ENCODE measurements at regions not wholly inside any gene's neighbourhood (a gene's known extent, or its start where the extent isn't known, plus 50 kb on each side); places are given as distances from the start of the nearest gene placed in this dataset.

- H3K27me3 ChIP-seq, result no peaks in the 10 kb centered on the region
- H3K36me3 ChIP-seq, result no peaks in the 10 kb centered on the region
- intact Hi-C loops (cut with DNase I), result loop anchor here in 6 of 10 donors (10.0 kb wide), 6 partner anchors 66 to 546 kb away; partner anchors contain the start of genes THBD (in 3 of the 6) and SSTR4 (in 1 of the 6)
- ATAC-seq (no peak), DNase-seq (no peak)
- H3K9me3 ChIP-seq, result peaks cover 0 to 10% (median 0%) of the 10 kb centered on the region in 11 donors
- H3K4me1 ChIP-seq, result peaks cover 0 to 26% (median 7%) of the 10 kb centered on the region in 9 donors
- H3K27ac ChIP-seq, result peak overlapping the region in 1 of 10 donors; percentile 5
- TF ChIP-seq CTCF (IDR thresholded peaks at IDR 0.05), result no peak
- H3K4me3 ChIP-seq, result no peak overlapping the region
- WGBS, 2 donors, result 66 to 76% methylated on average over 5 of the region's 5 CpGs
These were observed 114.0 kb upstream of the FOXA2 start for GRCh38 chr20:22698259-22698842.

GRCh38 chr20:22699396-22699795 lies 115.0 kb upstream of the FOXA2 start:
- ATAC-seq (no peak), DNase-seq (no peak)
- Histone ChIP-seq H3K4me1 (peaks cover 0 to 26% (median 7%) of the 10 kb centered on the region in 9 donors), H3K36me3 (no peaks in the 10 kb centered on the region), H3K27me3 (no peaks in the 10 kb centered on the region), H3K4me3 (no peak overlapping the region), H3K9me3 (peaks cover 0 to 14% (median 0%) of the 10 kb centered on the region in 11 donors), H3K27ac (peak overlapping the region in 1 of 10 donors; percentile 5)
- intact Hi-C loops (cut with DNase I), result loop anchor here in 6 of 10 donors (10.0 kb wide), 6 partner anchors 65 to 545 kb away; partner anchors contain the start of genes THBD (in 3 of the 6) and SSTR4 (in 1 of the 6)
- no peak for TF ChIP-seq CTCF (IDR thresholded peaks at IDR 0.05)
- 91 to 96% methylated on average over 3 of the region's 3 CpGs for WGBS, 2 donors

GRCh38 chr20:22700367-22700766 lies 116.0 kb upstream of the FOXA2 start:
- ATAC-seq, result no peak

More at GRCh38 chr20:22700367-22700766, 116.0 kb upstream of the FOXA2 start:
- Histone ChIP-seq H3K36me3 (no peaks in the 10 kb centered on the region), H3K4me3 (no peak overlapping the region), H3K27me3 (no peaks in the 10 kb centered on the region), H3K9me3 (peaks cover 0 to 23% (median 6%) of the 10 kb centered on the region in 11 donors), H3K27ac (no peak overlapping the region), H3K4me1 (peaks cover 0 to 24% (median 3%) of the 10 kb centered on the region in 9 donors)
- WGBS, 2 donors, result 56 to 63% methylated on average over 1 of the region's 1 CpG
- no peak for TF ChIP-seq CTCF (IDR thresholded peaks at IDR 0.05)
- no peak for DNase-seq
- intact Hi-C loops (cut with DNase I), result loop anchor here in 1 of 10 donors (5.0 kb wide), 1 partner anchor 632 kb away; no protein-coding TSS in a partner anchor
